NOMO-1 treated with dmso at 0.1 percent for 144 hours (cell line): ENCODE measurements at regions not wholly inside any gene's neighbourhood (a gene's known extent, or its start where the extent isn't known, plus 50 kb on each side); places are given as distances from the start of the nearest gene placed in this dataset.

Experiments used
- DNase-seq: peaks from one replicate; lab custom pipeline; 2025; ENCODE audit not compliant: unreplicated experiment; lab: John Stamatoyannopoulos, UW

DNA sequence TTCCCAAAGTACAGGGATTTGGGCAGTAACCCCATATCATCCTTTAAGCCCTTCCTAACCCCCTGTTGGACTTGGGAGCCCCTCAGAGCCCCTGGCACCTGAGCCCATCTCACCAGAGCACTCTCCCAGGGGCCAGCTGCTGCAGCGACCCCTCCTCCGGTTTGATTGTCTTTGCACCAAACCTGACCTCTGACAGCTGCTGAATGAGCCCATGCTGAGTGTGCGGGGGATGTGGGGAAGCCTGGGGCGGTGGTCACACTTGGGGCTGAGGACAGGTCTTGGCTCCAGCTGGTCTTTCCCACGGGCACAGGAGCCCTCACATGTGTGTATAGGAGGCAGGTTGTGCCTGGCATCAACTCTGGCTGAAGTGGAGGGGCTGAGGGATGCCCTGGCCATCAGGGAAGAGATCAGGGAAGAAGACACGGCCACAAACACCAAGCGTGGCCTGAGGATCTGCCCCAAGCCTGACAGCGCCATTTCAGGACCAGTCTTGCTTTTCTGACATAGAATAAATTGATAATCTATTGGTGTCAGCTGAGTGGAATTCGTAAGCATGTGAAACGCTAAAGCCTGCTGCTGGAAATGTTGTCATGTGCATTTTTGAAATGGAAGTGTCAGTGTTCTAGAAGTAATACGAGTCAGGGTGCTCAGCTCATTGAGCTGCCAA lies 102.4 kb downstream of the ACKR3 start:
- DNase-seq: no peak

DNA sequence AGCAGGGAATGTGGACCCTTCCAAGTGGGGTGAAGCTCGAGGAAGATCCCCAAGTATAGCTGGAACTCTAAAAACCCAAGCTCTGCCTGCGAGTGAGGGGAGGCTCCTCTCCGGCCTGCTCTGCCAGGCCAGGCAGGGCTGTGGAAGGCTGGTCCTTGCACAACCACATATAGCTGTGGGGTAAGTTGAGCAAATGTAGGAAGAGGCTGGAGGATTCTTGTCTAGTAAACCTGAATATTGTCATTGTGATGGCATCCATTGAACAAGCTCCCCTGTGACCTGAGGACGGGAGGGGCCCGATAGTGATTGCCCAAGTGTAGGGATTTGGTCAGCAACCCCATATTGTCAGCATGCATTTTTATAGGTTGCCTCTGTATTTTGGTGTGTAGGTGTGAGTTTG lies 103.0 kb downstream of the ACKR3 start:
- DNase-seq: no peak

- no peak for DNase-seq
Measured at GRCh38 chr2:236673126-236673822, 103.6 kb downstream of the ACKR3 start.

DNA sequence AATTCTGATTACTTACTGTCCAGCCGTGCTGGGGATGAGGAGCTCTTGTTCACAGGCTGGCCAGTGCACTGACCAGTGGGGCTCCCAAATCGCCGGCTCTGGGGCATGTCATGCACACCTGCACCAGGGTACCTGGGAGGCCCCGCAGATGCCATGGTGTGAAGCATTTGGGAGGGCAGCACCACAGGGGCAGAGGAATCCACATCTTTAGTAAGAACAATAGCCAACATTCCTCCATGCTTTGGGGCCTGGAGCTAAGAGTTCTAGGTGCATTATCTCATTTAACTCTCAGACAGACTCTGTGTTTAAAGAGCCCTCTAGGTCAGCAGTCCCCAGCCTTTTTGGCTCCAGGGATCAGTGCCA lies 104.2 kb downstream of the ACKR3 start:
- no peak for DNase-seq

DNA sequence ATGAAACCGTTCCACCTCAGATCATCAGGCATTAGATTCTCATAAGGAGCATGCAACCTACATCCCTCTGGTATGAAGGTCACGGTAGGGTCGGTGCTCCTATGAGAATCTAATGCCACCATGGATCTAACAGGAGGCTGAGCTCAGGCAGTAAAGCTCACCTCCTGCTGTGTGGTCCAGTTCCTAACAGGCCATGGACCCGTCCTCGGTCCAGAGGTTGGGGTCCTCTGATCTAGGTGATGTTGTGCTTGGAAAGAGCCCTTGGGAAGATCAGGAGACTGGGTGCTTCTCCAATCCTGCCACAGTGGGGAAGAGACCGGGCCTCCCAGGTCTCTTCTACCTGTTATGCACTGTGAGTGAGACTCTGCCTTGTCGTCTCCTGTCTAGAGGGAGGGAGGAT lies 104.6 kb downstream of the ACKR3 start:
- no peak for DNase-seq

- DNase-seq: no peak
Measured at GRCh38 chr2:236674646-236675045, 105.0 kb downstream of the ACKR3 start.

GRCh38 chr2:236675051-236675450 lies 105.4 kb downstream of the ACKR3 start:
- DNase-seq: no peak

DNA sequence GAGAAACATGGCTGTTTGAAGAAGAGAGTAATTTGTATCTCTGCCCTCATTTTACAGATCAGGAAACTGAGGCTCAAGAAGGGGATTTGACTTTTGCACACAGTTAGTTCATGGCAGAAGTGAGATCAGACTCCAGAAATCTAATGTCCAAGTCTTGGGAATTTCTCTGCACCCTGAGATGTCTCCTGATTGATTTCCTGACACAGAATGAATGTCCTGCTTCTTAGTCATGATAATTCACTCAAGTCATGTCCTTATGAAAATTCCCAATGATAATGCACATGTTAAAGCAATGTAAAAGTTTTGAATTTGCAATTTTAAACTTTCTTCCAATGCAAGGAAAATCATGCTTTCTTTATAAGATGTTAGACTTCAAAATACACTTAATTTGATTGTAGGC lies 105.9 kb downstream of the ACKR3 start:
- no peak for DNase-seq

DNA sequence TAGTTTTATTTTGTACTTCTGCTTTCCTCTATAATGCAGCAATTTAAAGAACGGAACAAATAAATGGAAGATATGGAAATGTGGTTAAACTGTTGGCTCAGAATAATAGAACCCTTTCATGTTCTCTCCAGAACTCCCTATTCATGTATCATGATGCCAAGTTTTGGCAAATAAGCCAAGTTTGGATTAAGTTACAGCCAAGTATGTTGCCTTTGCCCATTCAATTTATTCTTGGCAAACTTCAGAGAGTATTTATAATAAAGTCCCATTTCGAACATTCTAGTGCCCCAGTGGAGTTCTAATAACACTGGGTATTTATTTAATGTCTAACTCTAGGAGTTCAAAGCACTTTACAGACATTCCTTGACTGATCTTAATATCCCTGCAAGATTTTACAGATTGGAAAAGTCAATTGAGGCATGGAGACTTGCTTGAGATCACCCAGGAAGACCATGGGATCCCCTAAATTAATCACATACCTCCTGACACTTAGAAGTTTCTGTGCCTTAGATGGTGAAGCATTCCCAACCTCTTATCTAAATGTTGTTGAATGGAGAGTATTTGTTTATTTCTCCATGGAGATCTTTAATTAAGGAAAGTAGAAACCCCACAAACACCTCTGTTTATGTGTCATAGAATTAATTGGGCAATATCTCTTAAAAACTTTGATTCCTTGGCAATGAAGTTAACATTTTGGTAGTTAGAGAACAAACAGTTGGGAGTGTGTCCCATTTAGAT lies 106.7 kb downstream of the ACKR3 start:
- no peak for DNase-seq

- DNase-seq: no peak
Measured at GRCh38 chr2:236677368-236677767, 107.7 kb downstream of the ACKR3 start.

DNA sequence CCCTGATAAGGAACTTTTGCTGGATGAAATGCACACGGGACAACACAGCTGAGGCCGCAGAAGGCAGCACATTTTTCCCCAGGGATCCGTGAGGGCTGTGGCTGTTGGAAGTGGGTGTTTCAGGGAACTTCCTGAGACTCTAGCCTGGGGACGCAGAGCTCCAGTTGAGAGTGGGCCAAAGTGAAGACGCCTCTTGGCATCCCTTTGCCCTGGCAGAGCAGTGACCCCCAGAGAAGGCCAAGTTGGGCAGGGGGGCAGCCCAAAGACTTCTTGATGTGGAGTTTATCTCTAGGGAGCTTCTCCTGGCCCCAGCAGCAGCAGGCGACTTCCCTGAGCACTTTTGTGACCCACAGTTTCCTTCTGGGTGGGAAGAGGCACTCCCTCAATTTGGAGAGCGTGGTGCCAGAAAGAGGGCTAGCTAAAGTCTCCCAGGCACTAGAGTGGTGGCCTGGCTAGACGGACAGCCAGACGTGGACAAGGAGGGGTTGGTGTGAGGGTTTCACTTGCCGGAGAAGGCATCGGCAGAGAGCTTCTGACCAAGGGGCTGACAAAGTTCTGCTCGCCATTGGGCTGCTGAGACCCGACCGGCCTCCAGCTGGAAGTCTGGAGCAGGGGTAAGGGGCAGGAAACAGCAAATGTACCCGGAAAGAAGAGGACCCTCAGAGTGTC lies 108.8 kb downstream of the ACKR3 start:
- no peak for DNase-seq

GRCh38 chr2:236679884-236680860 lies 110.5 kb downstream of the ACKR3 start:
- no peak for DNase-seq

- no peak for DNase-seq
Measured at GRCh38 chr2:236682651-236683422, 113.2 kb downstream of the ACKR3 start.

DNA sequence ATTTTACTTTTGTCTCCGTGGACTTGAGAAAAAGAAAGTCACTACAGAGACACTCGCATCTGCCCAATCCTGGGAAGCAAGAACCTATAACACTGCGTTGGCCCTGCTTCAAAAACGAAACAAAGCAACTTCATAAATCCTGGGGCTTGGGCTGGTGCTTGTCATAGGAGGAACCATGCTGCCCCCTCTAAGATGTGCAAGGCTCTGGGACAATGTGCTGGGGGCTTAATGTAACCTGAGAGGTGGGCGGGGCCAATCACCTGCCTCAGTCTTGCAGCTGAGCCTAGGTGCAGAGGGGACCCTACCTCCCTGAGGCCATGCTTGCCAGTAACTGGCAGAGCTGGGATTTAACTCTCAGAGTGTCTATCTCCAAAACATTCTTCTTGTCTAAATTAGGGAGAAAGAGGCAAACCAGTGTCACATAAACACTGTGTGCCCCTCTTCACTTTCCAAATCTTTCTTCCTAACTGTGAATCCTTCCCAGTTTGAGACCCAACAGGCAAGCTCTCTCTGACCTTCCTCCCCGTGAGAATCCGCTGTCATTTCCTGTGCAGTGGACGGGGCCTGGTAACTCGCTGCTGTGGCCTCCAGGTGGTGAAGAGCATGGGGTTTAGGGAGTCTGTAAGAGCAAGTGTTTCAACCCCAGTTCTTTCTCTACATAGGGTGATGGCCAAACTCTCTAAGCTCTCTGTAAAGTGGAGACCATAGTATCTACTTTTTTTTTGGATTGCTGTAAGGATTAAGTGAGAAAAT lies 115.1 kb downstream of the ACKR3 start:
- DNase-seq: no peak

- DNase-seq: no peak
Measured at GRCh38 chr2:236685361-236685760, 115.7 kb downstream of the ACKR3 start.

DNA sequence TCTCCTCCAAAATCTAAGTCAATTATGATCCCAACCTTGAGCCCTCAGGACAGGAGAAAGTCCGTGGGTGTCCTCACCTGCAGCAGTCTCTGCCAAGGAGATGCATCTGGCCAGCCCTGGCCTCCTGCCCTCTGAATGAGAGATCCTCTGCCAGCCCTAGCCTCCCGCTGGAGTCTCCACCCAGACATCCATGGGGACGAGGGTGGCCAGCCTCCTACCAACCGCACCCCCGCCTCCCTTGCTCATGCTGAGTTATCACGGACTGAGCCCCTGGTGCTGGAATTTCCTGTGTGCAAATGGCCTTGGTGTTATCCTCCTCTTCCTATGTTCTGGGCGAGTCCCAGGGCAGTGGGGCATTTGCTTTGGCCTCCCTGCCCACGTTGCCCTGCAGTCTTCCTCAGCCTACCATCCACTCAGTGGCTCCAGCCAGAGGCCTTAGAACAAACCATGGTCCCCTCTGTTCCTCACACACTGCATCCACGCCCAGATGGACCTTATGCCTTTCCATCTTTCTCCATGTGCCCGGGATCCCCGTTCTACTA lies 116.4 kb downstream of the ACKR3 start:
- no peak for DNase-seq

GRCh38 chr2:236686561-236686960 lies 116.9 kb downstream of the ACKR3 start:
- DNase-seq: no peak

GRCh38 chr2:236687296-236687965 lies 117.8 kb downstream of the ACKR3 start:
- no peak for DNase-seq
